ENCODE measurements at regions not wholly inside any gene's neighbourhood (a gene's known extent, or its start where the extent isn't known, plus 50 kb on each side); places are given as distances from the start of the nearest gene placed in this dataset.
"Not testable (repeated sequence)": the region's sequence is repeated elsewhere in the genome, so short reads cannot be mapped to it uniquely, and the experiment has no call there.

- DNase-seq (ENCODE audit: low read depth) = no peak
Measured at GRCh38 chrX:67288156-67288555, 255.7 kb upstream of the AR start.

- DNase-seq (ENCODE audit: low read depth) = no peak
Measured at GRCh38 chrX:67289055-67289499, 254.7 kb upstream of the AR start.

DNA sequence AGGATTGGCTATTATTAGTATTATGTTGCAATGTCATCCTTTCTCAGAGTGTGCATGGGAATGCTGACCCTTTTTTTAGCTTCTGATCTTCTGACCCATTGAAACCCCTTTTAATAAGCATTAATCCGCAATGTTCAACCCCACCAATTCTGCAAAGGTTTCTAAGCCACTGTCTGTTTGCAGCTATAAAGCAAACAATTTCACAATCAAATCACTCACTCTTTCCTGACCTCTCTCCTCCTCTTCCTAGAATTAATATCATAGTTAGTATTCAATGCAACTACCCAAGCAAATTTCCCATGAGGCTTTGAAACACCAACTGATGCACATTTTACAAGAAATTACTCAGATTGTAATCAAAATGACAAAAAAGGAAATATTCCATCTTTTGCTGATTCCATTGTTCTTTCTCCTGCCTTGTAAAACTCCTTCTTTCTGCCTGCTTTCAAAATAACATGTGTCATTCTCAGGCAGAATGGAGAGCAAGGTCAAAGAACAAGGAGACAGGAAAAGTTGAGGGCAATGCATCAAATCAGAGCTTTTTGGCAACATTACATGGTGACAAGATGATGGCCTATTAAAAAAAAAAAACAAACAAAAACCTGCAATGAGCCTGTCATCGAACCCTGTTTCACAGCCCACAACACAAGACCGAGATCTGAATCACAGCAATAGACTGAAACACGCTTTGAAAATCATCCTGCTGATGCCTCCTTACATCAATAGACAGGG is 253.2 kb upstream of the AR start:
- DNase-seq (ENCODE audit: low read depth) = no peak

DNA sequence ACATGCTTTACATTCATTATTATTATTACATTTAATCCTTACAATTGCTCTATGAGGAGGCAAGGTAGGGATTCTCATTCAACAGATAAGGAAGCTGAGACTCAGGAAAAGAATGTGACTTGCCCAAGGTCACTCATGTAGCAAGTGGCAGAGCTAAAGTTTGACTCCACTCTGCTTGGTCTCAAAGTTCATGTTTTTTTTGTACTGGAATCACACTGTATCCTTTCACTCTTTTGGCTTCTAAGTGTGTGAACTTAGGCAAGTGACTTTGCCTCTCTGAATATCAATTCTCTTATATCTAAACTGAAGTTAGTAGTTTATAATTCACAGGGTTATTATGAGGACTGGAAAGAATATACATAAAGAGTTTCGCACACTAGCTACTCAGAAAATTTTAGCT is 247.9 kb upstream of the AR start:
- DNase-seq (ENCODE audit: low read depth) = no peak

DNA sequence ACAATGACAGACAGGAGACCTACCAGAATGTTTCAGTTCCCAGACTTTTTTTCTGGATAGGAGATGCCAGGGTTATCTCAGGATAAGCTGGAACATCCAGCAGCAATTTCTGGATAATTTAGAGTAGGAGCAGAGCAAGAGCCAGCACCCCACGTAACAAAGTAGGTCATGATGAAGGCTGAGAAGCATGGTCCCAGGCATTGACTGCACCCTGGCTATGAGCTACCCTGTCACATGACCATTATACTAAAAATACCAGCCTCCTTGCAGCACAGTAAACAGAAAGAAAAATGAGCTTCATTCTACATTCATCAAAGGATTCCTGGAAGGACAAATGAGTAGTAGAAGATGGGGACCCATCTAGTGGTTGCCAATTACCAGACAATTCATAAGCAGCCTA is 247.4 kb upstream of the AR start:
- DNase-seq (ENCODE audit: low read depth) = no peak

DNA sequence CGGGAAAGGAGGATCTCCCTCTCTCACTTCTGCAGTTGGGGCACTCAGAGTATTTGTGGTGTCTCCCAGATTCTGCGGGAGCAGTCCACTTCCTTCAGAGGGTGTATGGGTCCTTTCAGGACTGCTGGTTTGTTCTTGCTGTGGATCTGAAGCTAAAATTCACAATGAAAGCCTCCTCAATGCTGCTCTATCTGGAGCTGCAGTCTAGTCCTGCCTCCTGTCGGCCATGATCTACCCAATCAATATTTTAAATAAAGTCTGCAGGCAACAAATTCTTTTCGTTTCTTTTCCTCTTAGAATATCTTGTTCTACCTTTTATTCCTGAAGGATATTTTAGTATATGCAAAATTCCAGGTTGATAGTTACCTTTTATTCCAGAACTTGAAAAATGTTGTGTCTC is 226.1 kb upstream of the AR start:
- no peak for DNase-seq (ENCODE audit: low read depth)

GRCh38 chrX:67328476-67328875 is 215.3 kb upstream of the AR start:
- DNase-seq (ENCODE audit: low read depth) = no peak

GRCh38 chrX:67334323-67334722 is 209.5 kb upstream of the AR start:
- DNase-seq (ENCODE audit: low read depth) = no peak

DNA sequence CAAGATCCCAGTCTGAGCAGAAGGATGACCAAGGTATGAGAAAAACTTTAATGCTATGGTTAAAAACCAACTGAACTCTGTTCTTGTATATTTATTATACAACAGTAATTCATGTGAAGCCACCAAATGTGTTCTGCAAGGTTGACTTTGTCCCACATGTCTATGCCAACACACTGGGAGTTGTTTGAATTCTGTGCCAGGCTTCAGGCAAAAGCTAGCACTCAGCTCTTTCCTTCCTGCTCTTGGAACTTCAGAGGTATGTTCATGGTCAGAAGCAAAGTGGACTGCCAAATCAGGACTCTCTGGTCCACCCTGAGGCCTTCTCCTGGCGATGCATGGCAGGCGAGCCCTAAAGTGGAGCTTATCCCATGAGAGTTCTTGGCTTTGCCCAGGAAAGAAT is 205.6 kb upstream of the AR start:
- no peak for DNase-seq (ENCODE audit: low read depth)

DNA sequence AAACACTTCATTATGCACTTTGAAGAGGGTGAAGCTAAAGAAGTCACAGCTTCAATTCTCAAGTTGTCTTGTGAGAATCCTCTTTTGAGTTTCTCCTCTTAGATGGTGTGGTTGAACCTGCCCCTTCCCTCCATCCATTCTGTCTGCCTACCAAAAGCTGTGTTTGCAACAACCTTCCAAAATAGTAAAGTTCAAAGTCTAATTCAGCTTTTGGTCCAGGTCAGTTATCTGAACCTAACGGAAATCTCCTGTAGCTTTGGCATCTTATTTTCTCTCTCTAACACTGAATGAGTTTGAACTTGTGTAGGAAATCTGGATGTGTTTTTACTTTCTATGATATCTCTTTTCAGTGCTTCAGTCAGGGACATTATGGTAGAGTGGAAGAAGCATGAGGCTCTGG is 201.7 kb upstream of the AR start:
- no peak for DNase-seq (ENCODE audit: low read depth)

GRCh38 chrX:67346225-67346624 is 197.6 kb upstream of the AR start:
- DNase-seq (ENCODE audit: low read depth) = no peak

GRCh38 chrX:67346667-67347066 is 197.2 kb upstream of the AR start:
- no peak for DNase-seq (ENCODE audit: low read depth)

- no peak for DNase-seq (ENCODE audit: low read depth)
Measured at GRCh38 chrX:67347145-67347544, 196.7 kb upstream of the AR start.

DNA sequence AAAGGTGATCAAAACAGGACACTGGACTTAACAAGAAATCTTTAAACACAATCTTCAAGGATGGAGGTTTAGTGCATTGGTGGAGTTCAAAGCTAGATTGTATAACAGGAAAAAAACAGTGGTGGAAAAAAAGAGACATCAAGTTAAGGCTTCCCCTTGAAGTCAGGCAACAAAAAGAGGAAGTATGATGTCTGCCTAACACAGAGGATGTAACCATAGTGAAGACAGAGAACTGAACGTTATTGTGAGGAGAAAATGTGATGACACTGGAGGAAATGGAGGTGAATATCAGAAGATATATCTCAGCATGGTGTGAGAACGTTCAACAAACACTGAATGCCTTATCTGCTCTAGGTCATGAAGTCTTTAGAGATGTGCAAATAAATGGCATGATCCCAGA is 192.4 kb upstream of the AR start:
- no peak for DNase-seq (ENCODE audit: low read depth)

GRCh38 chrX:67353651-67354370 is 190.0 kb upstream of the AR start:
- DNase-seq (ENCODE audit: low read depth) = peak; percentile 3

- DNase-seq (ENCODE audit: low read depth) = not testable (repeated sequence)
Measured at GRCh38 chrX:67361267-67361666, 182.6 kb upstream of the AR start.

DNA sequence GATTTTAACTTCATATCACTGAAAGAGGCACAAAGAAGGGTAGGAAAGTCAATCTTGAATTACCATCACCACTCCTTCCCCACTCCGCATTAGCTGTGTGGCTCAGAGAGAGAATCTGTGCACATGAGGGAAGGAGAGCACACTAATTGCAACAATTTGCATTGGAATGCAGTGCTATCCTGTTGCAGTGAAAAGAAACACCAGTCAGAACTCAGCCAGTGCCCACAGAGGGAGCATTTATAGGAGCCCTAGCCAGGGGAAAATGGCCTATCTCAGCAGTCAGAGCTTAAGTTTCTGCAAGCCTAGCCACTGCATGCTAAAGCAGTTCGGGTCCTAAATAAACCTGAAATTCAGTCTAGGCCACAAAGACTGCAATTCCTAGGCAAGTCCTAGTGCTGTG is 159.4 kb upstream of the AR start:
- DNase-seq (ENCODE audit: low read depth) = no peak

DNA sequence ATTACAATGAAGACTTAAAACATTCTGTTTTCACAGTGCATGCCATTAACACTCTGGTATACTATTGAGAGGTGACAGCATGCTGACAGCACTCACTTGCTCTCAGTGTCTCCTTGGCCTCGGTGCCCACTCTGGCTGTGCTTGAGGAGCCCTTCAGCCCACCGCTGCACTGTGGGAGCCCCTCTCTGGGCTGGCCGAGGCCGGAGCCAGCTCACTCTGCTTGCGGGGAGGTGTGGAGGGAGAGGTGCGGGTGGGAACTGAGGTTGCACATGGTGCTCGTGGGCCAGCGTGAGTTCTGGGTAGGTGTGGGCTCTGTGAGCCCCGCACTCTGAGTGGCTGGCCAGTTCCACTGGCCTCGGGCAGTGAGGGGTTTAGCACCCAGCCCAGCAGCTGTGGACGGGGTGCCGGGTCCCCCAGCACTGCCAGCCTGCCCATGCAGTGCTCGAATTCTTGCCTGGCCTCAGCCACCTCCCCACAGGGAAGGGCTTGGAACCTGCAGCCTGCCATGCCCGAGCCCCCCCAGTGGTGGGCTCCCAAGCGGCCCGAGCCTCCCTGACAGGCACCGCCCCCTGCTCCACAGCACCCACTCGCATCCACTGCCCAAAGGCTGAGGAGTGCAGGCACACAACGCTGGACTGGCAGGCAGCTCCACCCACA is 135.3 kb upstream of the AR start:
- DNase-seq (ENCODE audit: low read depth) = no peak

GRCh38 chrX:67415937-67416336 is 127.9 kb upstream of the AR start:
- DNase-seq (ENCODE audit: low read depth) = no peak

DNA sequence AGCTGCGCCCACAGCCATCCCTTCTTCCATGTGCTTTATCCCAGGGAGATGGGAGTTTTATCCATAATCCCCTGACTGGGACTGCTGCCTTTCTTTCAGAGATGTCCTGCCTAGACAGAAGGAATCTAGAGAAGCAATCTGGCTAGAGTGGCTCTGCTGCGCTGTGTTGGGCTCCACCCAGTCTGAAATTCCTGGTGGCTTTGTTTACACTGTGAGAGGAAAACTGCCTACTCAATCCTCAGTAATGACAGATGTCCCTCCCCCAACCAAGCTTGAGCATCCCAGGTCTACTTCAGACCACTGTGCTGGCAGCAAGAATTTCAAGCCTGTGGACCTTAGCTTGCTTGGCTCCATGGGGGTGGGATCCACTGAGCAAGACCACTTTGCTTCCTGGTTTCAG is 116.9 kb upstream of the AR start:
- DNase-seq (ENCODE audit: low read depth) = no peak

GRCh38 chrX:67435536-67435935 is 108.3 kb upstream of the AR start:
- DNase-seq (ENCODE audit: low read depth) = no peak

- no peak for DNase-seq (ENCODE audit: low read depth)
Measured at GRCh38 chrX:67436867-67437266, 107.0 kb upstream of the AR start.

GRCh38 chrX:67437821-67438220 is 106.0 kb upstream of the AR start:
- DNase-seq (ENCODE audit: low read depth) = no peak
